ENCODE measurements at regions not wholly inside any gene's neighbourhood (a gene's known extent, or its start where the extent isn't known, plus 50 kb on each side); places are given as distances from the start of the nearest gene placed in this dataset.

DNA sequence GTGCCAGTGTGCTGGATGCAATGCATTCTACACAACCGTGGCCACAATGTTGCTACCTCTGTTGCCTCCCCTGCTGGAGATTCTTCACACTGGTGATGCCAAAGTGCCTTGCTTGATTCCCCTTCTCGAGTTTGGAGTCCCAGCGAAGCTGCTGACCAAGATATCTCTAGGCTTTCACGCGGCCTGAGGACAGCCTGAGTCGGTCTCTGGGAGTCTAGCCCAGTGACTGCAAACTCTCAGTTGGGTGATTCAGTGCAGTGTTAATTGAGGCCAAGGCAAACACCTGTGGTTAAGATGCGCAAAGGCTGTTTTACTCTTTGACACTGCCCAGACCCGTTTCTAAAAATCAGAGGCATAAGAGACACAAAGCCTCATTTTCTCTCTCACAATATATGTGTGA, 434.4 kb downstream of the NR2F2 start:
- no peaks in the 10 kb centered on the region for H3K36me3 Mint-ChIP-seq (ENCODE audit: low read depth)
- peaks cover 2% of the 10 kb centered on the region for H3K9me3 Mint-ChIP-seq
- H3K4me1 Mint-ChIP-seq, result peaks cover 22% of the 10 kb centered on the region
- TF ChIP-seq, protein P1, sequence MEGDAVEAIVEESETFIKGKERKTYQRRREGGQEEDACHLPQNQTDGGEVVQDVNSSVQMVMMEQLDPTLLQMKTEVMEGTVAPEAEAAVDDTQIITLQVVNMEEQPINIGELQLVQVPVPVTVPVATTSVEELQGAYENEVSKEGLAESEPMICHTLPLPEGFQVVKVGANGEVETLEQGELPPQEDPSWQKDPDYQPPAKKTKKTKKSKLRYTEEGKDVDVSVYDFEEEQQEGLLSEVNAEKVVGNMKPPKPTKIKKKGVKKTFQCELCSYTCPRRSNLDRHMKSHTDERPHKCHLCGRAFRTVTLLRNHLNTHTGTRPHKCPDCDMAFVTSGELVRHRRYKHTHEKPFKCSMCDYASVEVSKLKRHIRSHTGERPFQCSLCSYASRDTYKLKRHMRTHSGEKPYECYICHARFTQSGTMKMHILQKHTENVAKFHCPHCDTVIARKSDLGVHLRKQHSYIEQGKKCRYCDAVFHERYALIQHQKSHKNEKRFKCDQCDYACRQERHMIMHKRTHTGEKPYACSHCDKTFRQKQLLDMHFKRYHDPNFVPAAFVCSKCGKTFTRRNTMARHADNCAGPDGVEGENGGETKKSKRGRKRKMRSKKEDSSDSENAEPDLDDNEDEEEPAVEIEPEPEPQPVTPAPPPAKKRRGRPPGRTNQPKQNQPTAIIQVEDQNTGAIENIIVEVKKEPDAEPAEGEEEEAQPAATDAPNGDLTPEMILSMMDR (IDR thresholded peaks at IDR 0.05), result no peak
- H3K4me3 Mint-ChIP-seq, result no peak overlapping the region
- no peak for DNase-seq
- no peak overlapping the region for H3K27ac Mint-ChIP-seq
- peaks cover 11% of the 10 kb centered on the region for H3K27me3 Mint-ChIP-seq (ENCODE audit: low read depth, poor library complexity)

DNA sequence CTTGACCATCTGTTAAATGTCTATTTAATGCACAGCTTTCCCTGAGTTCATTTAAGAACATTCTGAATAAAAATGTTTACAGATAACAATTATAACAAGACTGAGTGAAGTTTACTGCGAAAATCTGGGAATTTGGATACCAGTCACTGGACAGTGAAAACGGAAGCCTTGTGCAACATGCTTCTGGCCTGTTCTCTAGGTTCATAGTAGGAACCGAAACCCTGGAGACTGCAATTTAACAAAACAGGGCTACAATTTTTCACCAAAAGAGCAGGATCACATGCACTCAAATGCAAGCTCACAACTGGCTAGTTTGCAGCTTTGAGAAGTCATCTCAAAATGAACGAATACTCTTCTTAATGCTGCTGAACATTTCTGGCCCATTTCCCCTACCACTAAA, 435.9 kb downstream of the NR2F2 start:
- H3K9me3 Mint-ChIP-seq, result no peaks in the 10 kb centered on the region
- H3K36me3 Mint-ChIP-seq (ENCODE audit: low read depth), result peaks cover 4% of the 10 kb centered on the region
- no peak for DNase-seq
- H3K27me3 Mint-ChIP-seq (ENCODE audit: low read depth, poor library complexity), result peaks cover 9% of the 10 kb centered on the region
- no peak overlapping the region for H3K4me3 Mint-ChIP-seq
- peaks cover 35% of the 10 kb centered on the region for H3K4me1 Mint-ChIP-seq
- TF ChIP-seq, protein P1 (IDR thresholded peaks at IDR 0.05), result no peak
- no peak overlapping the region for H3K27ac Mint-ChIP-seq

DNA sequence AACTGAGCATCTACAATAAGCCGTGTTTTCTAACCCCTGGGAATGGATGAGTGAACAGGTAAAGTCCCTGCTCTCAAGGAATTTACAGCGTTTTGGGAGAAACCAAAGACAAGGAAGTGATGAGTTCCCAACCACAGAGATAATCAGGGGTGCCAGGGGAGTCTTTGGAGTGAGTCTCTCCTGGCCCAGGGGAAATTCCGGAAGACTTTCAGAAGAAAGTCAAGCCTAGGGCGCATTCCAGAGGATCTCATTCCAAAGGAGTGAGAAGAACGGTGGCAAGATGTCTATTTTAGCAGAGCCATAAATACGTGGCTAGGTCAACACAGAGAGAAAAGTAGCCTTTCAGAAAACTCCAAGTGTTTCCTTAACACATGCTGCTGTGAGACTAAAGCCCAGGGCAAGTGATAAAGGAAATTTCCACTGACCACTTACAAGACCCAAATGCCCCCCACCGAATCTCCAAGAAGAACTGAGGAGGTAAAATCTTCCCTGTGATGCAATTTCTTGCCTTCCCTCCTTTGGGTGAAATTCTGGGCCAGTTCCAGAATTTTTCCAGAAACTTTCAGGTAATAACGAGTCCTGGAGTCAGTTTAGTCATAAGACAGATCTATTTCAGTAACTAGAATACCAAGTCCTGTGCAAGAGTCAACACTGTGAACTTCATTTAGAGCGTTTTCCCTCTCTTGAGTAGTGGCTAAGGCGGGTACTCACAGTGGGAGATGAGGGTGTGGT, 437.4 kb downstream of the NR2F2 start:
- peaks cover 41% of the 10 kb centered on the region for H3K4me1 Mint-ChIP-seq
- no peak for DNase-seq
- no peaks in the 10 kb centered on the region for H3K9me3 Mint-ChIP-seq
- peaks cover under 1% of the 10 kb centered on the region for H3K27me3 Mint-ChIP-seq (ENCODE audit: low read depth, poor library complexity)
- H3K27ac Mint-ChIP-seq, result peak overlapping the region; percentile 58
- TF ChIP-seq, protein P1 (IDR thresholded peaks at IDR 0.05), result no peak
- H3K4me3 Mint-ChIP-seq, result no peak overlapping the region
- peaks cover 5% of the 10 kb centered on the region for H3K36me3 Mint-ChIP-seq (ENCODE audit: low read depth)

DNA sequence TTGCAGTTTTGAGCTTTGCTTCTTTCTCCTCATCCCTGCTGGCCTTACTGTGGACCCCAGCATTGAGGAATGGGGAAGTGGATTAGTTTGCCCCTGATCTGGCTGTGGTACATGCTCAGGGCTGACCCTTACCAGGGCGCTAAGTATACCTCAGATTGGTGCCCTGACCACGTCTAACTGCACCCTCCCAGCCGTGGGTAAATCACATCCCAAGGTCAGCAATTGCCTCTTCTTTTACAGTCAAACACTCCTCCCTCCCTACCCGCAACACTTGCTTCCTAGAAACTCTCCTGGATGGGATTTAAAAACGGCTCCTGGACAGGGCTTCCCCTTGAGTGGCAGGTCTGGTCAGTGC, 437.9 kb downstream of the NR2F2 start:
- Mint-ChIP-seq H3K27me3 (ENCODE audit: low read depth, poor library complexity) (no peaks in the 10 kb centered on the region), H3K36me3 (ENCODE audit: low read depth) (peaks cover 5% of the 10 kb centered on the region), H3K4me1 (peaks cover 46% of the 10 kb centered on the region), H3K9me3 (no peaks in the 10 kb centered on the region), H3K27ac (no peak overlapping the region), H3K4me3 (no peak overlapping the region)
- TF ChIP-seq, protein P1 (IDR thresholded peaks at IDR 0.05), result no peak
- DNase-seq, result no peak

DNA sequence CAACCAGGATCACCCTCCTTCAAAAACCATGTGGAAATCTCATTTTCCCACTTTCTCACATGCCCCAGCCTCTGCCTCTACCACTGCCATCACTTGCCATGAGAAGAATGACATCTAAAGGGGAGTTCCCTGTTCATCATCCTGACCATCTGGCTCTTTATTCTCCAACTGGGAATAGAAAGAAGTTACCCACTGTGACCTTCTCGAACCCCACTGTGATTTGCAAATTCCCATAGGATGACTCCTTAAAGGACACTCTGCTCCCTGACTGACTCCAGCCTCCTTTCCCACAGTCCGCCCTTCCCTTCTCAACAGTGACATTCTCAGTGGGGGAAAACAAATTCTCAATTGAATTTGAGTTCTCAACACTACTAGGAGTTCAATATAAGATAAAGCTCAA, 440.5 kb downstream of the NR2F2 start:
- H3K27ac Mint-ChIP-seq, result no peak overlapping the region
- H3K4me1 Mint-ChIP-seq, result peaks cover 46% of the 10 kb centered on the region

More for the DNA sequence above, 440.5 kb downstream of the NR2F2 start:
- H3K4me3 Mint-ChIP-seq, result no peak overlapping the region
- DNase-seq, result no peak
- H3K36me3 Mint-ChIP-seq (ENCODE audit: low read depth), result peaks cover 5% of the 10 kb centered on the region
- H3K27me3 Mint-ChIP-seq (ENCODE audit: low read depth, poor library complexity), result no peaks in the 10 kb centered on the region
- peaks cover 2% of the 10 kb centered on the region for H3K9me3 Mint-ChIP-seq
- TF ChIP-seq, protein P1 (IDR thresholded peaks at IDR 0.05), result no peak
